DMS53 treated with DMSO at 0.1 percent for 48 hours (cell line): ENCODE measurements at regions not wholly inside any gene's neighbourhood (a gene's known extent, or its start where the extent isn't known, plus 50 kb on each side); places are given as distances from the start of the nearest gene placed in this dataset.
"Not testable (repeated sequence)": the region's sequence is repeated elsewhere in the genome, so short reads cannot be mapped to it uniquely, and the experiment has no call there.

ENCODE experiments used
- DNase-seq: peaks from one replicate; lab custom pipeline; 2025; ENCODE audit not compliant: unreplicated experiment; lab: John Stamatoyannopoulos, UW

GRCh38 chrX:106220177-106220576, 52.1 kb downstream of the PWWP3B start:
- DNase-seq = no peak

GRCh38 chrX:106243376-106243775, 75.3 kb downstream of the PWWP3B start:
- DNase-seq = no peak

GRCh38 chrX:106246511-106246910, 78.4 kb downstream of the PWWP3B start:
- DNase-seq = no peak

- no peak for DNase-seq
Observed at GRCh38 chrX:106247162-106247561, 79.1 kb downstream of the PWWP3B start.

- DNase-seq = no peak
Observed at GRCh38 chrX:106249706-106250379, 81.7 kb downstream of the PWWP3B start.

GRCh38 chrX:106263817-106264216, 95.7 kb downstream of the PWWP3B start:
- DNase-seq = no peak

- DNase-seq = not testable (repeated sequence)
Observed at GRCh38 chrX:106273947-106274587, 106.0 kb downstream of the PWWP3B start.

GRCh38 chrX:106275172-106275571, 107.1 kb downstream of the PWWP3B start:
- not testable (repeated sequence) for DNase-seq

GRCh38 chrX:106278951-106279350, 110.8 kb downstream of the PWWP3B start:
- peak; percentile 55 for DNase-seq

GRCh38 chrX:106281383-106281782, 113.3 kb downstream of the PWWP3B start:
- no peak for DNase-seq

- DNase-seq = no peak
Observed at GRCh38 chrX:106283841-106284240, 115.7 kb downstream of the PWWP3B start.

GRCh38 chrX:106284431-106285025, 116.4 kb downstream of the PWWP3B start:
- DNase-seq = peak; percentile 27

- no peak for DNase-seq
Observed at GRCh38 chrX:106286053-106286650, 118.0 kb downstream of the PWWP3B start.

- not testable (repeated sequence) for DNase-seq
Observed at GRCh38 chrX:106290778-106291177, 122.7 kb downstream of the PWWP3B start.

- DNase-seq = not testable (repeated sequence)
Observed at GRCh38 chrX:106291779-106292390, 123.8 kb downstream of the PWWP3B start.

- peak; percentile 16 for DNase-seq
Observed at GRCh38 chrX:106300239-106300638, 132.1 kb downstream of the PWWP3B start.

GRCh38 chrX:106300656-106301055, 132.6 kb downstream of the PWWP3B start:
- no peak for DNase-seq

- DNase-seq = no peak
Observed at GRCh38 chrX:106302304-106302703, 134.2 kb downstream of the PWWP3B start.

- DNase-seq = no peak
Observed at GRCh38 chrX:106306391-106306947, 138.4 kb downstream of the PWWP3B start.

GRCh38 chrX:106323357-106323756, 155.3 kb downstream of the PWWP3B start:
- DNase-seq = no peak

GRCh38 chrX:106331606-106332005, 163.5 kb downstream of the PWWP3B start:
- no peak for DNase-seq
